Fibroblast of pulmonary artery (primary cell): ENCODE measurements at regions not wholly inside any gene's neighbourhood (a gene's known extent, or its start where the extent isn't known, plus 50 kb on each side); places are given as distances from the start of the nearest gene placed in this dataset.

Source experiments
- DNase-seq: peaks from one replicate; pipeline ENCODE4 v3.0.0-alpha.2; 2010; ENCODE audit warnings: low read depth
- H3K4me3 ChIP-seq: replicated peaks from 2 replicates; pipeline ENCODE4 v1.5.1; 2011; ENCODE audit warnings: low read depth, mild to moderate bottlenecking, control low read depth, low read length, moderate library complexity
- CTCF ChIP-seq: IDR thresholded peaks from 2 replicates; pipeline ENCODE4 v1.5.1; 2011; ENCODE audit warnings: mild to moderate bottlenecking, control low read depth, low read length, inconsistent platforms; ENCODE audit errors: missing control alignments

GRCh38 chr4:141411936-141412335, 191.2 kb downstream of the ZNF330 start:
- H3K4me3 ChIP-seq: no peak overlapping the region
- DNase-seq: no peak
- TF ChIP-seq CTCF: no peak

- H3K4me3 ChIP-seq: no peak overlapping the region
- DNase-seq: no peak
- TF ChIP-seq CTCF: no peak
Observed at GRCh38 chr4:141413366-141413765, 192.7 kb downstream of the ZNF330 start.

GRCh38 chr4:141415651-141416050, 195.0 kb downstream of the ZNF330 start:
- no peak for TF ChIP-seq CTCF
- no peak overlapping the region for H3K4me3 ChIP-seq
- no peak for DNase-seq

- no peak for DNase-seq
- no peak for TF ChIP-seq CTCF
- H3K4me3 ChIP-seq: no peak overlapping the region
Observed at GRCh38 chr4:141416219-141416618, 195.5 kb downstream of the ZNF330 start.

GRCh38 chr4:141416677-141417363, 196.1 kb downstream of the ZNF330 start:
- H3K4me3 ChIP-seq: no peak overlapping the region
- no peak for DNase-seq
- TF ChIP-seq CTCF: no peak

- peak; percentile 28 for DNase-seq
- H3K4me3 ChIP-seq: no peak overlapping the region
- TF ChIP-seq CTCF: no peak
Observed at GRCh38 chr4:141417387-141417786, 196.7 kb downstream of the ZNF330 start.

GRCh38 chr4:141425124-141425523, 204.4 kb downstream of the ZNF330 start:
- peak; percentile 72 for DNase-seq
- no peak for TF ChIP-seq CTCF
- no peak overlapping the region for H3K4me3 ChIP-seq
